ENCODE measurements at regions not wholly inside any gene's neighbourhood (a gene's known extent, or its start where the extent isn't known, plus 50 kb on each side); places are given as distances from the start of the nearest gene placed in this dataset.

DNA sequence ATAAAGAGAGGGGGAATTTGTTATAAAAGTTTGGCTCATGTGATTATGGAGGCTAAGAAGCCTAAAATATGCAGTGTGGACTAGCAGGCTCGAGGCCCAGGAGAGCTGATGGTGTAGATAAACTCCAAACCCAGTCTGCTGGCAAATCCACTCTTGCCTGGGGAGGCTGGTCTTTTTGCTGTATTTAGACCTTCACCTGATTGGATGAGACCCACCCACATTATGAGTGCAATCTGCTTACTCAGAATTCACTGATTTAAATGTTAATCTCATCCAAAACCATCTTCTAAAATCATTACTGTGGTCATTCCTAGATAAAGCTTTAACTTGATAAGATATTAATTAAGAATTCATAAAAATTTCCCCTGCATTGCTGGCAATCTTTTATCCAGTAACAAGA is 473.2 kb downstream of the TMA16 start:
- TF ChIP-seq, protein P1, sequence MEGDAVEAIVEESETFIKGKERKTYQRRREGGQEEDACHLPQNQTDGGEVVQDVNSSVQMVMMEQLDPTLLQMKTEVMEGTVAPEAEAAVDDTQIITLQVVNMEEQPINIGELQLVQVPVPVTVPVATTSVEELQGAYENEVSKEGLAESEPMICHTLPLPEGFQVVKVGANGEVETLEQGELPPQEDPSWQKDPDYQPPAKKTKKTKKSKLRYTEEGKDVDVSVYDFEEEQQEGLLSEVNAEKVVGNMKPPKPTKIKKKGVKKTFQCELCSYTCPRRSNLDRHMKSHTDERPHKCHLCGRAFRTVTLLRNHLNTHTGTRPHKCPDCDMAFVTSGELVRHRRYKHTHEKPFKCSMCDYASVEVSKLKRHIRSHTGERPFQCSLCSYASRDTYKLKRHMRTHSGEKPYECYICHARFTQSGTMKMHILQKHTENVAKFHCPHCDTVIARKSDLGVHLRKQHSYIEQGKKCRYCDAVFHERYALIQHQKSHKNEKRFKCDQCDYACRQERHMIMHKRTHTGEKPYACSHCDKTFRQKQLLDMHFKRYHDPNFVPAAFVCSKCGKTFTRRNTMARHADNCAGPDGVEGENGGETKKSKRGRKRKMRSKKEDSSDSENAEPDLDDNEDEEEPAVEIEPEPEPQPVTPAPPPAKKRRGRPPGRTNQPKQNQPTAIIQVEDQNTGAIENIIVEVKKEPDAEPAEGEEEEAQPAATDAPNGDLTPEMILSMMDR (IDR thresholded peaks at IDR 0.05), result no peak
- no peak for TF ChIP-seq POLR2AphosphoS5 (IDR thresholded peaks at IDR 0.05)

All from suprapubic skin (tissue), 3 donors.